Upper lobe of right lung (tissue), 1 donor: ENCODE measurements at regions not wholly inside any gene's neighbourhood (a gene's known extent, or its start where the extent isn't known, plus 50 kb on each side); places are given as distances from the start of the nearest gene placed in this dataset.

Experiments
- ATAC-seq: fragments of 200-7000 bp; cut with Tn5 transposase; one replicate; pipeline ENCODE4 v1.9.1; 2020; ENCODE audit warnings: mild to moderate bottlenecking, moderate library complexity
- DNase-seq: peaks from one replicate; pipeline ENCODE4 v3.0.0-alpha.2; 2020
- H3K27ac ChIP-seq: fragments of 200-600 bp; one replicate; pipeline ENCODE4 v1.8.0; 2022
- H3K27me3 ChIP-seq: fragments of 200-600 bp; one replicate; pipeline ENCODE4 v1.8.0; 2022; ENCODE audit warnings: mild to moderate bottlenecking
- H3K36me3 ChIP-seq: fragments of 200-600 bp; one replicate; pipeline ENCODE4 v1.8.0; 2022
- H3K4me1 ChIP-seq: fragments of 200-600 bp; one replicate; pipeline ENCODE4 v1.8.0; 2022
- H3K4me3 ChIP-seq: fragments of 200-600 bp; one replicate; pipeline ENCODE4 v1.8.0; 2022; ENCODE audit warnings: mild to moderate bottlenecking
- H3K9me3 ChIP-seq: fragments of 200-600 bp; one replicate; pipeline ENCODE4 v1.8.0; 2022
- intact Hi-C: fragments of 100-400 bp; cut with DNase I; formaldehyde crosslinking; loops from one replicate; pipeline ENCODE4 v1.11.0; 2022
- TF ChIP-seq, protein P1 (sequence below): fragments of 200-600 bp; IDR thresholded peaks from one replicate; pipeline ENCODE4 v1.8.0; 2022; ENCODE audit warnings: antibody characterized with exemption
- donor health status: DM: no; HTN: yes; CAD: no; lungs with severe emphysema.

DNA sequence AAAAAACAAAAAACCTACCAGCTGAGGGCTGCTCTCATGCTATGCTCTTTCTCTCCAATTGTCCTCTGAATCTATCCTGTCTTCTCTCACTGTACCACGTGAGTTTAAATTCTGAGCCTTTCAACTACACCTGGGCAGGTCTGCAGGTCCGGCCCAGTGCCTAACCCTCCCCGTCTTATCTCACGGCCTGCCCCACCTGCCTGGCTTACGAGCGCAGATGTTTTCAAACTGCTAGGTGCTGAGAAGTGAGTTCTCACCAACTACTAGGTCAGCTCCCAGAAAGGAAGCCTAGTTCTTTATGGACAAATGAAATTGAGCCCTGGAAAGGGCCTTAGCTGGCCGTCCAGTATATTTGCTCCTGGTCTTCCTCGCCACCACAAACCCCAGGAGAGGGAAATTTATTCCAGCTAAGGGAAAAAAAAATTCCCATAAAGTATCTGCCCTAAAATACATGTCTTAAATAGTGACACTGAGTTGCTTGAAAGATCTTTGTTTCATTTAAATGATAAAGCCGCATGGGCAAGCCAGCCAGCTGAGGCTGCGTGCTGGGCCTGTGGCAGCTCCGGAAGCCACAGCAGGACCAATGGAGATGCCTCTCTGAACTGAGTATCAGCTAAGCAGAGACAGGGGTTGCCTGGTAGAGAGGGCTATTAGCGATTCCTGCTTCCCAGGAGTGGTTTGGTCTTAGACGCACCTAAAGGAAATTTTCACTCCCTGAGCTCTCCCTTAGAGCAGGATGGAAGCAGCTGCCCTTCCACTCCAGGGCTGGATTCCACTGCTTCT is 92.5 kb upstream of the NCK2 start:
- Histone ChIP-seq H3K4me1 (no peaks in the 10 kb centered on the region), H3K27me3 (no peaks in the 10 kb centered on the region), H3K36me3 (no peaks in the 10 kb centered on the region), H3K9me3 (peaks cover 3% of the 10 kb centered on the region), H3K4me3 (no peak overlapping the region), H3K27ac (no peak overlapping the region)
- TF ChIP-seq, protein P1, sequence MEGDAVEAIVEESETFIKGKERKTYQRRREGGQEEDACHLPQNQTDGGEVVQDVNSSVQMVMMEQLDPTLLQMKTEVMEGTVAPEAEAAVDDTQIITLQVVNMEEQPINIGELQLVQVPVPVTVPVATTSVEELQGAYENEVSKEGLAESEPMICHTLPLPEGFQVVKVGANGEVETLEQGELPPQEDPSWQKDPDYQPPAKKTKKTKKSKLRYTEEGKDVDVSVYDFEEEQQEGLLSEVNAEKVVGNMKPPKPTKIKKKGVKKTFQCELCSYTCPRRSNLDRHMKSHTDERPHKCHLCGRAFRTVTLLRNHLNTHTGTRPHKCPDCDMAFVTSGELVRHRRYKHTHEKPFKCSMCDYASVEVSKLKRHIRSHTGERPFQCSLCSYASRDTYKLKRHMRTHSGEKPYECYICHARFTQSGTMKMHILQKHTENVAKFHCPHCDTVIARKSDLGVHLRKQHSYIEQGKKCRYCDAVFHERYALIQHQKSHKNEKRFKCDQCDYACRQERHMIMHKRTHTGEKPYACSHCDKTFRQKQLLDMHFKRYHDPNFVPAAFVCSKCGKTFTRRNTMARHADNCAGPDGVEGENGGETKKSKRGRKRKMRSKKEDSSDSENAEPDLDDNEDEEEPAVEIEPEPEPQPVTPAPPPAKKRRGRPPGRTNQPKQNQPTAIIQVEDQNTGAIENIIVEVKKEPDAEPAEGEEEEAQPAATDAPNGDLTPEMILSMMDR = no peak
- no peak for DNase-seq
- no peak for ATAC-seq
- intact Hi-C loops = no loop called here

DNA sequence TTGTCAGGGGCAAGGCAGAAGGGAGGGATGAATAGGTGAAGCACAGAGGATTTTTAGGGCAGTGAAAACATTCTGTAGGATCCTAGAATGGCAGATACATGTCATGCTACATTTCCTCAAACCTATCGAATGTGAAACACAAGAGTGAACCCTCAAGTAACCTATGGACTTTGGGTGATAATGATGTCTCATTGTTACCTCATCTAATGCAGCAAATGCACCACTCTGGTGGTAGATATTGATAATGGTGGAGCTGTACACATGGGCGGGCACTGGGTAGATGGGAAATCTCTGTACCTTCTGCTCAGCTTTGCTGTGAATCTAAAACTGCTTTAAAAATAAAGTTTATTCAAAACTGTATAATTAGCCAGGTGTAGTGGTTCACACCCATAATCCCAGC is 95.2 kb upstream of the NCK2 start:
- ATAC-seq = no peak
- H3K4me3 ChIP-seq = no peak overlapping the region
- H3K27ac ChIP-seq = no peak overlapping the region
- intact Hi-C loops = no loop called here
- peaks cover 3% of the 10 kb centered on the region for H3K9me3 ChIP-seq
- H3K4me1 ChIP-seq = no peaks in the 10 kb centered on the region
- no peak for DNase-seq
- H3K27me3 ChIP-seq = no peaks in the 10 kb centered on the region
- no peaks in the 10 kb centered on the region for H3K36me3 ChIP-seq
- TF ChIP-seq, protein P1 = no peak

DNA sequence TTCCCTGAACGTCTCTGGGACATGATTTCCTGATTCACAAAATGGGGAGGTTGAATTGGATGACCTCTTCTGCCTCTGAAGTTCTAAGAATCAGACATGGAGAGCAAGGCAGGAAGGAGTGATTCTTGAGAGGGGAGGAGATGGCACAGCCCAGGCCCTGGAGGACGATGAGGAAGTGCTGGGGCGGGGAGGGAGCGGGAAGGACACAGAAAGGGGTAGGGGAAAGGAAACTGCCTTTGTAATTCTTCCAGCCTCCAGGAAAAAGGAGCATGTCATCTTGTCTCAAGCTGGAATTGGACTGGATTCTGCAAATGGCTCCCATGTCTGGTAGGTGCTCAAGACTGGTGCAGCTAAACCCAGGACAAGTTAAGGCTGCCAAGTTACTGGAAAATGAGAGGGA is 97.0 kb upstream of the NCK2 start:
- ATAC-seq (no peak), DNase-seq (no peak)
- intact Hi-C loops = no loop called here
- Histone ChIP-seq H3K4me1 (peaks cover 7% of the 10 kb centered on the region), H3K27me3 (no peaks in the 10 kb centered on the region), H3K9me3 (peaks cover 3% of the 10 kb centered on the region), H3K36me3 (no peaks in the 10 kb centered on the region), H3K4me3 (no peak overlapping the region), H3K27ac (no peak overlapping the region)
- TF ChIP-seq, protein P1 = no peak

DNA sequence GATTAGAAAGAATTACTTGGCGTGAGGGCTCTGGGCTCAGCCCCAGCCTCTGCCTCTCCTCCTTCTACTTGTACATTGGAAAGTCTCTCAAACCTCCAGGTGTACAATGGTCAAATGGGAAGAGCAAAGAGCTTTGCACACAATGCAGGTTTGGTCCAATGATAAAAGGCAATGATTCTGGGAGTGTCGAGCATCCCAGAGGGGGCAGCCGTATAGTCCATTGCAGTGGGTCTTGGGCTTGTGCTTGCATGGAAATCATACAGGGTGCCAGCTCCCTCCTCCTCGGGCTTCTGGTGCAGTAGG is 98.0 kb upstream of the NCK2 start:
- H3K36me3 ChIP-seq = no peaks in the 10 kb centered on the region
- intact Hi-C loops = no loop called here
- H3K27me3 ChIP-seq = no peaks in the 10 kb centered on the region
- no peak overlapping the region for H3K4me3 ChIP-seq
- DNase-seq (no peak), ATAC-seq (no peak)
- H3K27ac ChIP-seq = no peak overlapping the region
- peaks cover 3% of the 10 kb centered on the region for H3K9me3 ChIP-seq
- TF ChIP-seq, protein P1 = no peak
- peaks cover 7% of the 10 kb centered on the region for H3K4me1 ChIP-seq

DNA sequence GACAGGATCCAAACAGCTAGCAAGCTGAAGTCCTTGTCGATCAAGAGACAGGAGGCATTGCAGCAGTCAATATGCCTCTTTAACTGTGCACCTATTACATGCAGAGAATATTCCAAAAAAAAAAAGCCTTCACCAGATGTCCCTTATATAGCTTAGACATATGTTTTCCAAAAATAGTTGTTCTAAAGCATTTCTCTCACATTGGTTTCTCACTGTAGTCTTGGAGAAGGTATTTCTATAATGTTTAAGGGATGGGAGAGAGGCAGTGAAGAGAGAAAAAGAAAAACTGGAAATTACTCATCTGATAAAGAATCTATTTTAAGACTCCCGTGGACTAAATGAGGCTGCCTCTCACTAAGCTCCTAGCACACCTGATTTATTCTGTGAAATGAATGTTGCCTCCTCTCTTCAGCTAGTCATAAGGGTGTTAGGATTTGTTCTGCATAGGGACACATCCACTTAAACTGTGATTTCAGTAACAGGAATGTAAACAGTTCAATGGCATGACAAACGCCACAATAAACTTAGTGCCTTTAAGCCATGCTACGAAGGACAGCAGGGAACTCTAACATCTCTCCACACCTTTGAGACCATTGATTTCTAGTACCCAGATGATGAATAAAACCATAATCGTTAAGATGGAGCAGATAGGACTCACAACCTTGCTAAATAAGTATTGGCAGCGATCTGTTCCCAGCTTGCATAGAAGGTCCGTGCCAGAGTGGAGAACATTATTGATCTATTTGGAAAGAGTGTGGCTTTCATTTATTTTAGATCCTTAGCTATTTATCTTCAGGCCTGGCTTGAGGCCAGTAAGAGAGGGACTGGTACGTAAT is 98.6 kb upstream of the NCK2 start:
- peaks cover 3% of the 10 kb centered on the region for H3K9me3 ChIP-seq
- ATAC-seq (no peak), DNase-seq (no peak)
- H3K4me3 ChIP-seq = no peak overlapping the region
- H3K27me3 ChIP-seq = no peaks in the 10 kb centered on the region
- TF ChIP-seq, protein P1 = no peak
- H3K36me3 ChIP-seq = no peaks in the 10 kb centered on the region
- intact Hi-C loops = no loop called here
- no peak overlapping the region for H3K27ac ChIP-seq
- peaks cover 7% of the 10 kb centered on the region for H3K4me1 ChIP-seq
